Activated gamma-delta T cell treated with anti-CD3 and anti-CD28 coated beads, Interleukin-2, amount 50 U/mL, for 16 hours (primary cell): ENCODE measurements at regions not wholly inside any gene's neighbourhood (a gene's known extent, or its start where the extent isn't known, plus 50 kb on each side); places are given as distances from the start of the nearest gene placed in this dataset.

Experiments
- DNase-seq: peaks from one replicate; pipeline ENCODE4 v3.0.0-alpha.2; 2020; ENCODE audit warnings: low read depth

- DNase-seq: no peak
These were observed 287.8 kb downstream of the RRAGC start for GRCh38 chr1:38571726-38572125.

- DNase-seq: no peak
These were observed 289.0 kb downstream of the RRAGC start for GRCh38 chr1:38570657-38570975.

GRCh38 chr1:38569932-38570656 is 289.5 kb downstream of the RRAGC start:
- no peak for DNase-seq

GRCh38 chr1:38568061-38568857 is 291.3 kb downstream of the RRAGC start:
- no peak for DNase-seq

DNA sequence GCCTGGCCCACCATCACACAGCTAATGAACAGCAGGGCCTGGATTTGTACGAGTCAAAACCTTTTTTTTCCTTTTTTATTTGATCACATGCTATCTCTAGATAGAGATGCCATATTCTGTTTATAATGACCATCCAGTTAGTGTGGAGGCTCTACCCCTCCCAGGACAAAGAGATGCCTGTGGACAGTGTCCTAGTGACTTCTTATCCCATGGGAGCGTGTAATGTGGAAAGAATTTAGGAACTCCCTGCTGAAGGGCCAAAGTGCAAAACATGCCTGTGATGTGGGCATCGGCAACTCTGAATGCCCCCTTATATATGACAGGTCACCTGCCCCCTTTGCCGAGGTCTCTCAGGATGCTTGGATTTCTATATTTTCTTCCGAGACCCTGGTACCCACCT is 292.2 kb downstream of the RRAGC start:
- DNase-seq: no peak

- no peak for DNase-seq
These were observed 294.5 kb downstream of the RRAGC start for GRCh38 chr1:38565020-38565491.

- DNase-seq: no peak
These were observed 295.4 kb downstream of the RRAGC start for GRCh38 chr1:38563942-38564735.

- DNase-seq: no peak
These were observed 297.8 kb downstream of the RRAGC start for GRCh38 chr1:38561725-38562124.

GRCh38 chr1:38561110-38561509 is 298.5 kb downstream of the RRAGC start:
- DNase-seq: no peak

- no peak for DNase-seq
These were observed 299.1 kb downstream of the RRAGC start for GRCh38 chr1:38560457-38560856.

DNA sequence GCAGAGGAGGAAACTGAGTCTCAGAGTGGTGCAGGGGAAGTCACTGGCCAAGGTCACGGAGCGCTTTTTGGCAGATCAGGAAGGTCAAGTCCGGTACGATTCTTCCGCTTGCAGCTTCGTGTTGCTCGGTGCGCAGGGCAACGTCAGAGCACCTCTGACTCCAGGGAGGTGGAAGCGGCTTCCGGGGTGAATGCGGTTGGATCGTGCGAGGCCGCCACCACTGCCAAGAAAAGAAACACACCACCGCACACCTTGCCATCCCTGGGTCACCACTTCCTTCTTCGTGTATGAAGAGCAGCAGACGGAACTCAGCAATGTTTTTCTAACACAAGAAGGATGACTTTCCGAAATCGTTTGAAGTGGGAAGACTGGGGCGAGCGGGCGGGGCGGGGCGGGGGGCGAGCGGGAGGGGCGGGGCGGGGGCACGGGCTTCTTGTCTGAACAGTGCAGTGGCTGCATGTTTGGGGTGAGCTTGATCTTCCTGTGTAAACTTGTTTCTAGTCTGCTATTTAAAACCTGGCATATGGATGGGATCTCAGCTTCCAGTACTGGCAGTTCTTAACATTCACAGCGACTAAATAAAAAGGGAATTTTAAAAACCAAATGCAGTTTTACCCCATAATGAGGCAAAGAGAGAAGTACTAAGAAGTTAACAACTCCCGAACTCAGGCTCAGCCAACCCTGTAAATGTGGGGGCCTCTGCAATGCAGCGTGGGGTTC is 300.0 kb downstream of the RRAGC start:
- DNase-seq: peak; percentile 76

GRCh38 chr1:38558500-38559445 is 300.8 kb downstream of the RRAGC start:
- no peak for DNase-seq

DNA sequence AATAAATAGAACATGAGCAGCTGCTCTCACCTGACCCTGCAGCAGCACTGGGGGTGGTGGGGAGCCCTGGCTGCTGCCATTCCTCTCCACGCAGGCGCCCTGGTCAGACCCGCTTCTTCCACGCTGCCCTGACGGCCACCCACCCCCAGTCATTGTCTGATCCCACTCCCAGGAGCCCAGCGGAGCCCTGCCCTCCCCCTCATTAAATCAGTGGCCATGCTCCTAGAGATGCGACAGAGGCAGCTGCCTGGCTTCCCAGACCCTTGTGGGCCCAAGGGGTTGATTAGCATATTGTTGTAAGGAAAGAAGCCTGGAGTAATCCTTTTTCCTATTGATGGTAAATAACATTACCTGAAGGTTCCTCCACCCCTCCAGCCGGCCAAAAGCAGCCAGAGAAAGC is 301.5 kb downstream of the RRAGC start:
- no peak for DNase-seq

GRCh38 chr1:38555594-38555993 is 304.0 kb downstream of the RRAGC start:
- DNase-seq: no peak

DNA sequence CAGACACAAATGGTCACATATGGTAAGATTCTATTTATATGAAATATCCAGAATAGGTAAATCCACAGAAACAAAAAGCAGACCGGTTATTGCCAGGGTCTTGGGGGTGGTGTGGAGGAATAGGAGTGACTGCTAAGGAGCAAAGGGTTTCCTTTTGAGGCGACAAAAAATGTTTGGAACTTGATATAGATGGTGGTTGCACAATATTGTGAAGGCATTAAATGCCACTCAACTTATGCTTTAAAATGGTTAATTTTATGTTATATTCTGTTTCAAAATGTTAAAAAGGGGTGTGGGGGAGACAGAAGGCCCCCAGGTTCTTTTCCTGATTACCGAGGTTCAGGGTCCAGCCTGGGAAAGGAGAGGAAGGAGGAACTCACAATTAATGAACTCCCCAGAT is 304.4 kb downstream of the RRAGC start:
- DNase-seq: no peak

DNA sequence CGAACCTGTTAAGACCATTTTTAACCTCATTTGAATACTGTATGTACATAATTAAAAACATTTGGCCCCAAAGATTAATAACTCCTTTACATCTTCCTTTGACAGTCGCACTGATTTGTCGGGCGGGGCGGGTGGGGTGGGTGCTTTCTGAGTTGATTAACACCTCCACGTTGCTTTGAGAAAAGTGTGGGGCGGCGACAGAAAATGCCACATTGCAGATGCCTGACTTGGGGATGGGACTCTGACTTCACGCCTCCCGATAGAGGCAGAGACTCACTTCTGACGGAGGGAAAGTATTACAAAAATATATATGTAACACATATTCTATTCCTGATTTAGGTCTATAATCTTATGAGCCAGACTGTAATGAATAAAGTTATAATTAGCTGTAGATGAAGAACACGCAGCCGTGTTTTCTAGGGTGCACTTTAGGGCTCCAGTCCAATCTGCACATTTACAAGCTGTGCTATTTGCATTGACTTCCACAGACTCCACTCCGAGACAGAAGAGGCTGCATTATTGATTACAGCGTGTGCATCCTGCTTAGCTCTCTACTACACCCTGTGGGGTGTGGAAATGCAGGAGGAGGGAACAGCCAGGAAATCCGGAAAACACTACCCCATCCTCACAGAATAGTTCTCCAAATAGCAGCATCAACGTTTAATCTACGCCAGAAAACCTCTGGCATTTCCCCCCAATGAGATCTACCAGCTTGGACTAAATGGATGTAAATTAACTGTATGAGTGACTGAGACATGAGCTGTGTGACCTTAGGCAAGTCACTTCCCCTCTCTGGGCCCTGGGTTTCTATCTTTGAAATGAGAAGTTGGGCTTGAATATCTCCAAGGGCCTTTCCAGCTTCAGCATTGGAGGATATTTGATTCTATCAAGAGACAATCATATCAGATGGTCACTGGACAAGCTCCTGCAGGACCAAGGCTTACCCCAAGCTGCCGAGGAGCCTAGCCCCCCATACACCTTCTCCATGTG is 308.0 kb downstream of the RRAGC start:
- no peak for DNase-seq

GRCh38 chr1:38549191-38549590 is 310.4 kb downstream of the RRAGC start:
- DNase-seq: no peak

GRCh38 chr1:38547321-38547720 is 312.3 kb downstream of the RRAGC start:
- DNase-seq: no peak

GRCh38 chr1:38546636-38547035 is 312.9 kb downstream of the RRAGC start:
- no peak for DNase-seq

DNA sequence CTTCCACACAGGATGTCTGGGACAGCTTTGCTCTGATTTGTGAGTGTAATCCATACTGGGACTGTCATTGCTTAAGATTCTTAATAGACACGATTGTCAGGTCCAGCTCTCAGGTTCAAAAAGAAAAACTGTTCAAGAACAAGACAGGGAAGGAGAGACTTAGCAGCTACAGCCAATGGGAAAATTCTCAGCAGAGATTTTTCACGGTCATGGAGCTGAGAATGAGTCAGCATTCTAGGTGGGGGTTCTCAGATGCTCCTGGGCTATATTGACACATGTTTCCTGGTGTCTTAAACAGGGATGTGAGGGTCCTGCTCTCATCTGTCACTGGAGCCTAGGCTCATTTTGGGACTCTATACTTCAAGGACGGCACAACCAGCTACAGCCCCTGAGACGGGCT is 318.3 kb downstream of the RRAGC start:
- no peak for DNase-seq
